Spleen (tissue), 7 donors: ENCODE measurements at regions not wholly inside any gene's neighbourhood (a gene's known extent, or its start where the extent isn't known, plus 50 kb on each side); places are given as distances from the start of the nearest gene placed in this dataset.

Experiments
- CTCF ChIP-seq, 11 experiments: fragments of 200-600 bp in 7 of 11; fragments of 450-650 bp in 4 of 11; sonication (generic) in 4 of 11; IDR thresholded peaks in 8 of 11; conservative IDR thresholded peaks in 3 of 11; 1 replicate in 7 of 11; 2 replicates in 4 of 11; pipeline versions ENCODE4 v1.4.0 to v1.8.0; 2016 to 2021; ENCODE audit warnings: antibody characterized with exemption in 11 of 11, inconsistent platforms in 4 of 11, mild to moderate bottlenecking in 1 of 11
- POLR2A ChIP-seq, 3 donors: fragments of 450-650 bp; IDR thresholded peaks; one replicate each; pipeline ENCODE4 v1.5.1; 2017; ENCODE audit warnings: antibody characterized with exemption in 3 of 3, mild to moderate bottlenecking in 1 of 3
- donor health status: DM: no; HTN: no; CAD: no; lungs with moderate emphysema.
- donor health status: DM: no; HTN: no; CAD: no.
- donor health status: DM: no; HTN: no; CAD: no.

GRCh38 chr2:211133766-211134165 is 577.4 kb downstream of the CPS1 start:
- no peak for TF ChIP-seq POLR2A (IDR thresholded peaks at IDR 0.05)
- TF ChIP-seq CTCF (IDR thresholded peaks at IDR 0.05 in 8 of 11, conservative IDR thresholded peaks at IDR 0.05 in 3 of 11): no peak
